ENCODE measurements at regions not wholly inside any gene's neighbourhood (a gene's known extent, or its start where the extent isn't known, plus 50 kb on each side); places are given as distances from the start of the nearest gene placed in this dataset.

DNA sequence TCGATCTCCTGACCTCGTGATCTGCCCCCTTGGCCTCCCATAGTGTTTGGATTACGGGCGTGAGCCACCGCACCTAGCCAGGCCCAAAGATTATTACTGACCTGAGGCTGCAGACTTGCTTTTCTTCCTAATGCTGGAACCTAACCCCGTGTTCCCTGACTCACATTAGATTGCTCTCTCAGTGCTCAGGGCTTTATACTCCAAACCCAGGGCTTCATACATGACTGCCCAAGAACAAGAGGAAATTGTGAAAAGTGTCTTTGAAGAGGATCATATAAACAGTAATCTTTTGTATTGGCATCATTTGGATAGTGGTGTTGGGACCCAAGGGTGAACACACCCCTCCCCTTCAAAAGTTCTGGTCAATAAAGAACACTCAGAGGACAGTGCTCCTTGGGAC, 233.3 kb upstream of the TAS2R1 start:
- Histone ChIP-seq H3K23ac (ENCODE audit: insufficient read length, low read depth, low read length) (no peak overlapping the region), H3K9me3 (ENCODE audit: control insufficient read depth, low read depth, low read length) (no peaks in the 10 kb centered on the region), H4K5ac (ENCODE audit: insufficient read length, low read depth, low read length) (no peak overlapping the region), H3K23me2 (ENCODE audit: insufficient read length, low read depth, low read length, poor library complexity, severe bottlenecking) (no peaks in the 10 kb centered on the region), H3K9ac (ENCODE audit: extremely low read depth, insufficient read length, low read length) (no peak overlapping the region), H3K4ac (ENCODE audit: low read depth, low read length) (no peak overlapping the region), H3T11ph (ENCODE audit: low read length) (no peak overlapping the region), H3K79me2 (ENCODE audit: insufficient read depth, low read length) (no peaks in the 10 kb centered on the region), H3K56ac (ENCODE audit: insufficient read length, low read depth, low read length) (no peak overlapping the region), H3K27ac (ENCODE audit: insufficient read length, low read depth, low read length) (no peak overlapping the region), H3K79me1 (ENCODE audit: insufficient read depth, low read depth, low read length, poor library complexity, severe bottlenecking) (no peaks in the 10 kb centered on the region), H2BK15ac (ENCODE audit: low read depth, low read length) (no peak overlapping the region), H3K18ac (ENCODE audit: insufficient read length, low read depth, low read length) (no peak overlapping the region), H2BK5ac (ENCODE audit: insufficient read length, low read length) (no peak overlapping the region), H2AK5ac (ENCODE audit: insufficient read length, low read length) (no peak overlapping the region), H4K8ac (replicated peaks; ENCODE audit: insufficient read length, low read depth, low read length) (no peak overlapping the region), H4K20me1 (ENCODE audit: control insufficient read depth, insufficient read depth, insufficient read length) (no peaks in the 10 kb centered on the region), H2BK20ac (ENCODE audit: low read depth, low read length, poor library complexity, severe bottlenecking) (no peak overlapping the region), H2BK120ac (ENCODE audit: low read depth, low read length, poor library complexity, severe bottlenecking) (no peak overlapping the region), H3K4me1 (ENCODE audit: insufficient read depth, low read length) (no peaks in the 10 kb centered on the region), H3K4me2 (ENCODE audit: insufficient read depth, insufficient read length, low read length) (no peak overlapping the region), H3K27me3 (ENCODE audit: insufficient read depth, low read length) (no peaks in the 10 kb centered on the region), H4K91ac (ENCODE audit: insufficient read length, low read depth, low read length) (no peak overlapping the region), H2BK12ac (ENCODE audit: insufficient read length, low read depth, low read length) (no peak overlapping the region), H2AFZ (ENCODE audit: low read length) (no peak overlapping the region), H3K14ac (ENCODE audit: insufficient read depth, low read length) (no peak overlapping the region)
- H3K4me1 Mint-ChIP-seq, result no peaks in the 10 kb centered on the region
- H3K9me3 Mint-ChIP-seq, result peaks cover 37 to 42% of the 10 kb centered on the region in 2 experiments
- H3K27me3 Mint-ChIP-seq (ENCODE audit: low read depth), result peaks cover 2% of the 10 kb centered on the region; the same call in 1 of the 2 replicates
- WGBS (ENCODE audit: extremely low coverage, insufficient read length, low lambda C conversion rate), result no CpG with 5 or more reads among the region's 6 CpGs
- no peak overlapping the region for H3K4me3 Mint-ChIP-seq
- TF ChIP-seq CTCF (conservative IDR thresholded peaks at IDR 0.05), result no peak
- DNase-seq, result no peak
- H3K27ac Mint-ChIP-seq, result no peak overlapping the region
- peaks cover 22 to 30% (median 29%) of the 10 kb centered on the region in 3 experiments for H3K36me3 Mint-ChIP-seq (ENCODE audit: insufficient read depth in 1 of 3, low read depth in 3 of 3)
